Heart right ventricle (tissue), 16 donors: ENCODE measurements at regions not wholly inside any gene's neighbourhood (a gene's known extent, or its start where the extent isn't known, plus 50 kb on each side); places are given as distances from the start of the nearest gene placed in this dataset.

Source experiments
- ATAC-seq, 8 donors: fragments of 200-7000 bp; cut with Tn5 transposase; one replicate each; pipeline ENCODE4 v1.9.1; 2020; ENCODE audit warnings: mild to moderate bottlenecking in 8 of 8, moderate library complexity in 8 of 8, moderate number of reproducible peaks in 1 of 8
- DNase-seq, 2 donors: peaks; one replicate each; pipeline ENCODE4 v3.0.0-alpha.2; 2020
- H3K27ac ChIP-seq, 10 donors: fragments of 200-600 bp; sonication (generic) in 2 of 10; one replicate each; pipeline versions ENCODE4 v1.5.0 to v1.8.0; 2020 to 2022; ENCODE audit warnings: mild to moderate bottlenecking in 3 of 10
- H3K27me3 ChIP-seq, 7 donors: fragments of 200-600 bp; one replicate each; pipeline ENCODE4 v1.8.0; 2021 to 2022; ENCODE audit warnings: mild to moderate bottlenecking in 2 of 7
- H3K36me3 ChIP-seq, 9 donors: fragments of 200-600 bp; sonication (generic) in 1 of 9; one replicate each; pipeline versions ENCODE4 v1.5.0 to v1.8.0; 2020 to 2022; ENCODE audit warnings: mild to moderate bottlenecking in 2 of 9
- H3K4me1 ChIP-seq, 9 donors: fragments of 200-600 bp; sonication (generic) in 1 of 9; one replicate each; pipeline versions ENCODE4 v1.5.0 to v1.8.0; 2020 to 2022; ENCODE audit warnings: mild to moderate bottlenecking in 4 of 9
- H3K4me3 ChIP-seq, 10 donors: fragments of 200-600 bp; sonication (generic) in 2 of 10; one replicate each; pipeline versions ENCODE4 v1.5.0 to v1.8.0; 2020 to 2022; ENCODE audit warnings: mild to moderate bottlenecking in 7 of 10, moderate library complexity in 2 of 10
- H3K9me3 ChIP-seq, 11 donors: fragments of 200-600 bp in 10 of 11; sonication (generic) in 2 of 11; one replicate each; pipeline versions ENCODE4 v1.5.0 to v1.8.0; 2013 to 2022; ENCODE audit warnings: mild to moderate bottlenecking in 2 of 11, control low read depth in 1 of 11, moderate library complexity in 1 of 11
- CTCF ChIP-seq, 9 donors: fragments of 200-600 bp; sonication (generic) in 2 of 9; IDR thresholded peaks; one replicate each; pipeline versions ENCODE4 v1.5.0 to v1.8.0; 2021 to 2022; ENCODE audit warnings: antibody characterized with exemption in 9 of 9, mild to moderate bottlenecking in 5 of 9, moderate library complexity in 1 of 9
- WGBS, 2 donors: extraction: QIAGEN DNeasy Blood & Tissue Kit; methylation state at CpG; one replicate each; pipeline ENCODE4 v1.1.7; 2013; ENCODE audit warnings: inconsistent platforms in 1 of 2; 5-methylcytosine and 5-hydroxymethylcytosine counted together
- intact Hi-C, 10 donors: fragments of 100-400 bp; cut with DNase I; formaldehyde crosslinking; loops; one replicate each; pipeline versions ENCODE4 v1.11.1 to v1.14.2; 2022
- donor health status: Arrhythmogenic right ventricular cardiomyopathy.
- donor health status: ischemic (EF 13 %, LVEDD 7.1; RV severe dilation, severe dysfunction).
- donor health status: healthy with polysubstance abuse.
- donor health status: DM: no; HTN: yes; CAD: no.
- donor health status: DM: no; HTN: no; CAD: no.
- donor health status: ischemic (EF 25% LVEDD 6.9; RV normal size, moderate dysfunction).
- donor health status: ischemic (EF 25% LVEDD 5.7; RV mildly dilated, moderate dysfunction).
- donor health status: healthy.
- donor health status: DM: yes; HTN: yes; CAD: no.
- donor health status: Ischemic cardiomyopathy.
- donor health status: ischemic (EF 35%, LVEDD 5.7; RV mildly dilated, moderate dysfunction).
- donor health status: nonischemic (EF 11% LVEDD 7.7; RV severe dilation, severe dysfunction).
- donor health status: DM: yes; HTN: yes; CAD: no.
- donor health status: PGD.
- donor health status: ischemic (EF 29% LVEDD 5.4; RV normal size, mild dysfunction).
- donor health status: nonischemic (EF 23%, LVEDD 6.1; RV moderate dilation, normal function).

DNA sequence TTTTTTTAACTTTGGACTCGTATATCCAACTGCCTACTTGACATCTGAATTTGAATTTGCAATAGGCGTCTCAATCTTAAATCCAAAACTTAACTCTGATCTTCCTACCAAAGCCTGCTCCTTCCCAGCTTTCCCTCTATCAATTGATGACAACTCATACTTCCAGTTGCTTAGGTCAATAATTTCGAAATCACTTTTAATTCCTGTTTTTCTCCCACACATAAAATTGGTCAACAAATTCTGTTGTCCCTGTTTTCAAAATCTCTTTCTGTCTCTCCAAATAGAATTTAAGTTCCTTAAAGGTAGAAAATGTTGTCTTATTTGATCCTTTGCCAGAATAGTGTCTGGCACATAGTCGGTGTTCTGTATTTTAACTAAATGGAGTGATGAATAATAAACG, 332.4 kb downstream of the SATB1 start:
- DNase-seq (no peak), ATAC-seq (no peak)
- Histone ChIP-seq H3K9me3 (peaks cover 0 to 19% (median 5%) of the 10 kb centered on the region in 11 donors), H3K4me1 (no peaks in the 10 kb centered on the region), H3K27ac (no peak overlapping the region), H3K36me3 (no peaks in the 10 kb centered on the region), H3K4me3 (no peak overlapping the region), H3K27me3 (no peaks in the 10 kb centered on the region)
- intact Hi-C loops, result no loop called here
- WGBS, 2 donors, result 63 to 74% methylated on average over 5 of the region's 5 CpGs
- TF ChIP-seq CTCF (IDR thresholded peaks at IDR 0.05), result no peak

DNA sequence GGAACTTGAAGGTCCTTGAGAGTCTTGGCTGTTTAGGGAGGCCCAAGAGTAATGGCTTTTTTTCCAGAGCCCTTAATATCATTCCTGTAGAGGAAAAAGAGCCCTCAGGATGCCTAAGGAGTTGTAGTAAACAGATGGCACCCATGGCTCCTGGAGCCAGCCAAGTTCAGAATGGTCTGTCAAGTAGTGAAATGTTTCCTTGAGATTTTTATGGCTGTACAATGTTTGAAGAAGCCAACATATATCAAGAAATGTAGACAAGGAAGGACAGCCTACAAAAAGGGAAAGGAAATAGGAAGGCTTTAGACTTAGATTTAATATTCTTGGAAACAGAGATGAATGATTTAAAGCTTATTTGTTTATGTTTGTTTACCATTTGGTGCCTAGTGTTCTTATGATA, 334.8 kb downstream of the SATB1 start:
- H3K4me1 ChIP-seq, result no peaks in the 10 kb centered on the region
- H3K4me3 ChIP-seq, result no peak overlapping the region
- H3K9me3 ChIP-seq, result peaks cover 0 to 5% (median 0%) of the 10 kb centered on the region in 11 donors
- H3K27me3 ChIP-seq, result no peaks in the 10 kb centered on the region
- intact Hi-C loops, result no loop called here
- ATAC-seq (no peak), DNase-seq (no peak)
- no peaks in the 10 kb centered on the region for H3K36me3 ChIP-seq
- H3K27ac ChIP-seq, result no peak overlapping the region
- no peak for TF ChIP-seq CTCF (IDR thresholded peaks at IDR 0.05)

- WGBS, 2 donors, result 40 to 49% methylated on average over 3 of the region's 3 CpGs
- Histone ChIP-seq H3K4me3 (no peak overlapping the region), H3K9me3 (no peaks in the 10 kb centered on the region), H3K27ac (no peak overlapping the region), H3K4me1 (no peaks in the 10 kb centered on the region), H3K27me3 (no peaks in the 10 kb centered on the region), H3K36me3 (no peaks in the 10 kb centered on the region)
- DNase-seq, result no peak
- no peak for ATAC-seq
- intact Hi-C loops, result no loop called here
- no peak for TF ChIP-seq CTCF (IDR thresholded peaks at IDR 0.05)
Observed at GRCh38 chr3:18087988-18088387, 337.2 kb downstream of the SATB1 start.

DNA sequence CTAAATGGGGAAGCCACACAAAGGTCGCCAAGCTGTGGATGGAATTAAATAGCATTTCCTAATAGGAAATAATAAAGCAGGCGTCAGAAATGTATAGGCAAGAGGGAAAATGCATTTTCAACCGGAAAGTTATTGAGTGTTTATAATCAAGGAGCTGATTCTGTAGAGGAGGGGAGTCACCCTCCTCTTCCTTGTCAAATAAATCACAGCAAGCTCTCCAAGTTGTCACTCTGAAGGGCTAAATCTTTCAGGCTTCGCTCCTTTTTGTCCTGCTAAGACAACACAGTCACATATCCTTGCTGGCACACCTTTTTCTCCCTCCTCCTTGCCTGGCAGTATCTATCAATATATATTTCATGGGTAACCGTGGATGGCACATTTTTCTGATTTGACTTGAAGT, 338.4 kb downstream of the SATB1 start:
- H3K27me3 ChIP-seq, result no peaks in the 10 kb centered on the region
- no peak overlapping the region for H3K4me3 ChIP-seq
- DNase-seq (no peak), ATAC-seq (no peak)
- no peak for TF ChIP-seq CTCF (IDR thresholded peaks at IDR 0.05)
- no peaks in the 10 kb centered on the region for H3K36me3 ChIP-seq
- no peaks in the 10 kb centered on the region for H3K9me3 ChIP-seq
- no peaks in the 10 kb centered on the region for H3K4me1 ChIP-seq
- intact Hi-C loops, result no loop called here
- 58 to 59% methylated on average over 5 of the region's 5 CpGs for WGBS, 2 donors
- H3K27ac ChIP-seq, result no peak overlapping the region

DNA sequence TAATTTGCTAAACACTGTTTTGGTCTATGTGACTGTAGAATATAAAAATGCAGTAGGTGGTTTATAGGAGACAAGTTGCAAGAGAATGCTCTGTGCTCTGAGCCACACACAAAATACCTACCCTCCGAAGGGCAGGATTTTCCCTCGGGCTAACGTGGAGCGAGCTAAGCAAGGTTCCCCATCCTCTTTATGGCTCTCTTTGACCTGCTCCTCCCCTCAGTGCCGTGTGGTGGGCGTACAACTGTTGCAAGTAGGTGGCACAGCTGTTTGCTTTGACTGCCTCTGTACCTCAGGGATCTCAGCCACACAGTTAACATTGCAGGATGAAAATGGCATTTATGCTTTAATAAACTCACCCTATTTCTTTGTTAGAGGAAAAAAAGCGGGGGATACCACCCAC, 339.1 kb downstream of the SATB1 start:
- no peaks in the 10 kb centered on the region for H3K36me3 ChIP-seq
- no peaks in the 10 kb centered on the region for H3K9me3 ChIP-seq
- H3K4me3 ChIP-seq, result no peak overlapping the region
- no peaks in the 10 kb centered on the region for H3K27me3 ChIP-seq
- H3K27ac ChIP-seq, result no peak overlapping the region
- ATAC-seq (no peak), DNase-seq (no peak)
- WGBS, 2 donors, result 69% methylated on average over 7 of the region's 7 CpGs
- no peak for TF ChIP-seq CTCF (IDR thresholded peaks at IDR 0.05)
- intact Hi-C loops, result no loop called here
- H3K4me1 ChIP-seq, result no peaks in the 10 kb centered on the region
